A549 (cell line): ENCODE measurements at regions not wholly inside any gene's neighbourhood (a gene's known extent, or its start where the extent isn't known, plus 50 kb on each side); places are given as distances from the start of the nearest gene placed in this dataset.

Experiments used
- CBX2 ChIP-seq: fragments of 200-600 bp; sonication (generic); IDR thresholded peaks from 2 replicates; pipeline ENCODE4 v1.6.1; 2016; ENCODE audit warnings: low read depth, mild to moderate bottlenecking, borderline replicate concordance
- HDAC2 ChIP-seq: fragments of 200-600 bp; sonication (generic); IDR thresholded peaks from 2 replicates; pipeline ENCODE4 v1.6.1; 2016
- HEYL ChIP-seq: fragments of 250-450 bp; sonication (Bioruptor Pico); IDR thresholded peaks from 2 replicates; pipeline ENCODE4 v1.8.0; 2021; ENCODE audit warnings: mild to moderate bottlenecking, moderate library complexity
- JUN ChIP-seq, 2 experiments: fragments of >200 bp; sonication (Bioruptor Twin); formaldehyde crosslinking; IDR thresholded peaks; 2 replicates in 1 of 2; 3 replicates in 1 of 2; pipeline ENCODE4 v1.6.1; 2016 to 2017
- KDM1A ChIP-seq: fragments of 200-600 bp; sonication (generic); IDR thresholded peaks from 2 replicates; pipeline ENCODE4 v1.6.1; 2016; ENCODE audit warnings: low read depth, mild to moderate bottlenecking
- MAFK ChIP-seq: fragments of 450-650 bp; IDR thresholded peaks from 2 replicates; pipeline ENCODE4 v1.6.1; 2014; ENCODE audit not compliant: partially characterized antibody
- POLR2A ChIP-seq: IDR thresholded peaks from 2 replicates; pipeline ENCODE4 v1.6.1; 2012; ENCODE audit warnings: mild to moderate bottlenecking, low read length
- RAD21 ChIP-seq, 2 experiments: fragments of >200 bp in 1 of 2; sonication (Bioruptor Twin) in 1 of 2; formaldehyde crosslinking in 1 of 2; IDR thresholded peaks in 1 of 2; conservative IDR thresholded peaks in 1 of 2; 2 replicates in 1 of 2; 3 replicates in 1 of 2; pipeline ENCODE4 v1.6.1; 2012 to 2018; ENCODE audit warnings: inconsistent platforms in 1 of 2
- TF ChIP-seq, protein P1 (sequence below): fragments of >200 bp; sonication (Bioruptor Twin); formaldehyde crosslinking; IDR thresholded peaks from 3 replicates; pipeline ENCODE4 v1.5.1; 2016
- TF ChIP-seq, protein P2 (sequence below): IDR thresholded peaks from 2 replicates; pipeline ENCODE4 v1.6.1; 2012
- TF ChIP-seq, protein P3 (sequence below): fragments of 150-350 bp; IDR thresholded peaks from 2 replicates; pipeline ENCODE4 v1.6.1; 2014; ENCODE audit warnings: low read depth, mild to moderate bottlenecking, low read length
- TF ChIP-seq, protein P4 (sequence below): fragments of 250-450 bp; sonication (Bioruptor Pico); IDR thresholded peaks from 2 replicates; pipeline ENCODE4 v1.5.0; 2021; ENCODE audit warnings: mild to moderate bottlenecking, moderate library complexity, borderline replicate concordance

DNA sequence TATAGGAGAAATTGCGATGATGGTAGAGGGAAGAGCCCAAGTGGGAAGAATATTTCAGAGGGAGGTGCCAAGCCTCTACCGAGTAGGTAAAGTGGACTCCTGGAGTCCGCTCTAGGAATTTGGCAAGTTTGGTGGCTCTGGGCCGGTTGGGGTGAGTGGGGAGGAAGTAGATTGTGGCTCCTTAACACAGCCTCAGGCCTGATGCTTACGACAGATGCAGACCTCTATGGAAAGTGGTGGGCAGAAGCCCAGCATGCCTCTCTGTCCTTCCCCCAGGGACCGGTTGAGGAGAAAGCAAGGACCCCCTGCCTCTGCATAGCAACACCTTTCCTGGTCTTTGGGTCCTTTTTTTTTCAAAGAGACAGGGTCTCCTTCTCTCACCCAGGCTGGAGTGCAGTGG, 55.9 kb upstream of the SIAH1 start:
- TF ChIP-seq, protein P1, sequence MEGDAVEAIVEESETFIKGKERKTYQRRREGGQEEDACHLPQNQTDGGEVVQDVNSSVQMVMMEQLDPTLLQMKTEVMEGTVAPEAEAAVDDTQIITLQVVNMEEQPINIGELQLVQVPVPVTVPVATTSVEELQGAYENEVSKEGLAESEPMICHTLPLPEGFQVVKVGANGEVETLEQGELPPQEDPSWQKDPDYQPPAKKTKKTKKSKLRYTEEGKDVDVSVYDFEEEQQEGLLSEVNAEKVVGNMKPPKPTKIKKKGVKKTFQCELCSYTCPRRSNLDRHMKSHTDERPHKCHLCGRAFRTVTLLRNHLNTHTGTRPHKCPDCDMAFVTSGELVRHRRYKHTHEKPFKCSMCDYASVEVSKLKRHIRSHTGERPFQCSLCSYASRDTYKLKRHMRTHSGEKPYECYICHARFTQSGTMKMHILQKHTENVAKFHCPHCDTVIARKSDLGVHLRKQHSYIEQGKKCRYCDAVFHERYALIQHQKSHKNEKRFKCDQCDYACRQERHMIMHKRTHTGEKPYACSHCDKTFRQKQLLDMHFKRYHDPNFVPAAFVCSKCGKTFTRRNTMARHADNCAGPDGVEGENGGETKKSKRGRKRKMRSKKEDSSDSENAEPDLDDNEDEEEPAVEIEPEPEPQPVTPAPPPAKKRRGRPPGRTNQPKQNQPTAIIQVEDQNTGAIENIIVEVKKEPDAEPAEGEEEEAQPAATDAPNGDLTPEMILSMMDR = no peak
- no peak for TF ChIP-seq JUN (IDR thresholded peaks at IDR 0.05)
- no peak for TF ChIP-seq RAD21 (conservative IDR thresholded peaks at IDR 0.05 in 1 of 2, IDR thresholded peaks at IDR 0.05 in 1 of 2)
- no peak for TF ChIP-seq HDAC2
- no peak for TF ChIP-seq POLR2A
- TF ChIP-seq MAFK = no peak
- TF ChIP-seq HEYL = no peak
- TF ChIP-seq, protein P2, sequence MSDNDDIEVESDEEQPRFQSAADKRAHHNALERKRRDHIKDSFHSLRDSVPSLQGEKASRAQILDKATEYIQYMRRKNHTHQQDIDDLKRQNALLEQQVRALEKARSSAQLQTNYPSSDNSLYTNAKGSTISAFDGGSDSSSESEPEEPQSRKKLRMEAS = no peak
- TF ChIP-seq CBX2 = no peak
- TF ChIP-seq KDM1A = no peak
- TF ChIP-seq, protein P3, sequence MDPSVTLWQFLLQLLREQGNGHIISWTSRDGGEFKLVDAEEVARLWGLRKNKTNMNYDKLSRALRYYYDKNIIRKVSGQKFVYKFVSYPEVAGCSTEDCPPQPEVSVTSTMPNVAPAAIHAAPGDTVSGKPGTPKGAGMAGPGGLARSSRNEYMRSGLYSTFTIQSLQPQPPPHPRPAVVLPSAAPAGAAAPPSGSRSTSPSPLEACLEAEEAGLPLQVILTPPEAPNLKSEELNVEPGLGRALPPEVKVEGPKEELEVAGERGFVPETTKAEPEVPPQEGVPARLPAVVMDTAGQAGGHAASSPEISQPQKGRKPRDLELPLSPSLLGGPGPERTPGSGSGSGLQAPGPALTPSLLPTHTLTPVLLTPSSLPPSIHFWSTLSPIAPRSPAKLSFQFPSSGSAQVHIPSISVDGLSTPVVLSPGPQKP = no peak
- TF ChIP-seq, protein P4, sequence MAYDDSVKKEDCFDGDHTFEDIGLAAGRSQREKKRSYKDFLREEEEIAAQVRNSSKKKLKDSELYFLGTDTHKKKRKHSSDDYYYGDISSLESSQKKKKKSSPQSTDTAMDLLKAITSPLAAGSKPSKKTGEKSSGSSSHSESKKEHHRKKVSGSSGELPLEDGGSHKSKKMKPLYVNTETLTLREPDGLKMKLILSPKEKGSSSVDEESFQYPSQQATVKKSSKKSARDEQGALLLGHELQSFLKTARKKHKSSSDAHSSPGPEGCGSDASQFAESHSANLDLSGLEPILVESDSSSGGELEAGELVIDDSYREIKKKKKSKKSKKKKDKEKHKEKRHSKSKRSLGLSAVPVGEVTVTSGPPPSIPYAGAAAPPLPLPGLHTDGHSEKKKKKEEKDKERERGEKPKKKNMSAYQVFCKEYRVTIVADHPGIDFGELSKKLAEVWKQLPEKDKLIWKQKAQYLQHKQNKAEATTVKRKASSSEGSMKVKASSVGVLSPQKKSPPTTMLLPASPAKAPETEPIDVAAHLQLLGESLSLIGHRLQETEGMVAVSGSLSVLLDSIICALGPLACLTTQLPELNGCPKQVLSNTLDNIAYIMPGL (CRISPR knock-in tag) = no peak
